Activated CD8-positive, alpha-beta memory T cell treated with anti-CD3 and anti-CD28 coated beads, Interleukin-2, amount 10 ng/mL, durations not matched to agents 7 days and 5 days (primary cell): ENCODE measurements at regions not wholly inside any gene's neighbourhood (a gene's known extent, or its start where the extent isn't known, plus 50 kb on each side); places are given as distances from the start of the nearest gene placed in this dataset.

Experiments
- ATAC-seq: fragments of 150-1000 bp; cut with Tn5 transposase; one replicate; pipeline ENCODE4 v1.10.0; 2021; ENCODE audit warnings: moderate library complexity
- CTCF ChIA-PET: fragments of 350-600 bp; sonication (Branson Sonifier 250); formaldehyde crosslinking; loops from one replicate; lab custom pipeline; 2021; ENCODE audit warnings: antibody characterized with exemption; lab: Charles Lee
- DNase-seq: peaks from one replicate; pipeline ENCODE4 v3.0.0-alpha.2; 2020
- H3K27ac Mint-ChIP-seq: one replicate; pipeline ENCODE4 v1.8.0; 2021; ENCODE audit warnings: mild to moderate bottlenecking, mixed read lengths
- H3K27me3 Mint-ChIP-seq: one replicate; pipeline ENCODE4 v1.8.0; 2021; ENCODE audit warnings: mixed read lengths
- H3K36me3 Mint-ChIP-seq: one replicate; pipeline ENCODE4 v1.8.0; 2021; ENCODE audit warnings: mild to moderate bottlenecking, mixed read lengths
- H3K4me1 Mint-ChIP-seq: one replicate; pipeline ENCODE4 v1.8.0; 2021; ENCODE audit warnings: mixed read lengths
- H3K4me3 Mint-ChIP-seq: one replicate; pipeline ENCODE4 v1.8.0; 2021; ENCODE audit warnings: mild to moderate bottlenecking, moderate library complexity, mixed read lengths
- H3K9me3 Mint-ChIP-seq: one replicate; pipeline ENCODE4 v1.8.0; 2022; ENCODE audit warnings: low read depth, mixed read lengths

GRCh38 chr12:22991250-22991844 lies 366.4 kb downstream of the ETNK1 start:
- no peaks in the 10 kb centered on the region for H3K36me3 Mint-ChIP-seq
- H3K27me3 Mint-ChIP-seq: no peaks in the 10 kb centered on the region
- DNase-seq: no peak
- CTCF ChIA-PET: no interaction called here
- ATAC-seq: no peak
- no peaks in the 10 kb centered on the region for H3K9me3 Mint-ChIP-seq
- no peak overlapping the region for H3K27ac Mint-ChIP-seq
- no peaks in the 10 kb centered on the region for H3K4me1 Mint-ChIP-seq
- no peak overlapping the region for H3K4me3 Mint-ChIP-seq

- Mint-ChIP-seq H3K36me3 (no peaks in the 10 kb centered on the region), H3K4me1 (no peaks in the 10 kb centered on the region), H3K9me3 (no peaks in the 10 kb centered on the region), H3K27ac (no peak overlapping the region), H3K27me3 (no peaks in the 10 kb centered on the region), H3K4me3 (no peak overlapping the region)
- CTCF ChIA-PET: no interaction called here
- DNase-seq: no peak
- ATAC-seq: no peak
Measured at GRCh38 chr12:22993609-22994315, 368.8 kb downstream of the ETNK1 start.

DNA sequence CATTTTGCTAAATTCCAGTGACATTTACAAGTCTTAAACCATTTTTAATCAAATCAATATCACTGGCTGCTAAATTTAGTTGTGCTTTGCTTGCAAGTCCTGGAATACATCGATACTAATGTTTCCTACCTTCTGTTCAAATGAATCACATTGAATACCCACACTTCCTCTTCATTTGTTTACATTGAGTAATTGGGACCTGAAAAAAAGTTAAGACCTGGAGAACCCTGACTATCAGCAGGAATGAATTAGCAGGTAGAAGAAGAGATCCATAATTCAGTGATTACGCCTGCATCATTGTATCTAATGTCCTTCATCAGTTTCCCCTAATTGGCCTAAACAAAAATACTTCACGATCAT lies 369.3 kb downstream of the ETNK1 start:
- H3K36me3 Mint-ChIP-seq: no peaks in the 10 kb centered on the region
- H3K4me1 Mint-ChIP-seq: no peaks in the 10 kb centered on the region
- DNase-seq (no peak), ATAC-seq (no peak)
- H3K27me3 Mint-ChIP-seq: no peaks in the 10 kb centered on the region
- CTCF ChIA-PET: no interaction called here
- no peak overlapping the region for H3K4me3 Mint-ChIP-seq
- no peak overlapping the region for H3K27ac Mint-ChIP-seq
- H3K9me3 Mint-ChIP-seq: no peaks in the 10 kb centered on the region

DNA sequence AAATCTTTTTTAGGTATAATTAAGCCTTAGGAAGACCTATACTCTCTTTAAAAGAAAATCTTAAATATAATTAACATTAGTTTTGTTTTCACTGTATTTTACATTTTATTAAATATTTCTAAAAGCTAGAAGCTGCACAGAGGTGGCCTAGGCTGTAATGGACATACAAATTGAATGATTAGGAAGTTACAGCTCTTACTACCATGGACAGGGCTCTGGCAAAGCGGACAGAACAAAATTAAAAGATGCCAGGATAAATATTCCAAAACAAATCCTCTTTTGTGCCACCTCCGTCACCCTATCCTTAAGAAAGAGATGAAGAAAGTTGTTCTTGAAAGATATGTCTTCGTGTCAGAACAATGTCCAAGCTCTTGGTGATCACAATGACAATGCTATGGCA lies 376.5 kb downstream of the ETNK1 start:
- Mint-ChIP-seq H3K27ac (no peak overlapping the region), H3K9me3 (no peaks in the 10 kb centered on the region), H3K36me3 (no peaks in the 10 kb centered on the region), H3K27me3 (no peaks in the 10 kb centered on the region), H3K4me3 (no peak overlapping the region), H3K4me1 (no peaks in the 10 kb centered on the region)
- no peak for ATAC-seq
- DNase-seq: no peak
- CTCF ChIA-PET: no interaction called here

DNA sequence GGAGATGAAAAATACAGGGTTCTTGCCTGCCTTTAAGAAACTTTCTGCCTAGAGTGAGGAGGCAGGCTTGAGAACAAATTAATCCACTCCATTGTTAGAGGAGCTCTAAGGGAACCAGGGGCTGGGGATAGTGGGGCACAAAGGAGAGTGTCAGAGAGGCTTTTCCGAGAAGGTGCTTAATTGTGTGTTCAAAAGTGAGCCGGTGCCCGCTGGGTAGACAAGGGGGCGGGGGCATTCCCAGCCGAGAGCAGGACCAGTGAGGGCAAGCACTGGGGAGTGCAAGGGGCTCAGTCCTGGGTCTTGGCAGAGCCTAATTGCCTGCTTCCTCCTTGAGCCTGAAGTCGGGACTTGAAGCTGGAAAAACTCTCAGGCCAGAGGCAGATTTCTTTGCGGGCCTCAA lies 377.4 kb downstream of the ETNK1 start:
- CTCF ChIA-PET: no interaction called here
- Mint-ChIP-seq H3K4me3 (no peak overlapping the region), H3K4me1 (no peaks in the 10 kb centered on the region), H3K27ac (no peak overlapping the region), H3K9me3 (no peaks in the 10 kb centered on the region), H3K27me3 (no peaks in the 10 kb centered on the region), H3K36me3 (no peaks in the 10 kb centered on the region)
- ATAC-seq: no peak
- DNase-seq: no peak

DNA sequence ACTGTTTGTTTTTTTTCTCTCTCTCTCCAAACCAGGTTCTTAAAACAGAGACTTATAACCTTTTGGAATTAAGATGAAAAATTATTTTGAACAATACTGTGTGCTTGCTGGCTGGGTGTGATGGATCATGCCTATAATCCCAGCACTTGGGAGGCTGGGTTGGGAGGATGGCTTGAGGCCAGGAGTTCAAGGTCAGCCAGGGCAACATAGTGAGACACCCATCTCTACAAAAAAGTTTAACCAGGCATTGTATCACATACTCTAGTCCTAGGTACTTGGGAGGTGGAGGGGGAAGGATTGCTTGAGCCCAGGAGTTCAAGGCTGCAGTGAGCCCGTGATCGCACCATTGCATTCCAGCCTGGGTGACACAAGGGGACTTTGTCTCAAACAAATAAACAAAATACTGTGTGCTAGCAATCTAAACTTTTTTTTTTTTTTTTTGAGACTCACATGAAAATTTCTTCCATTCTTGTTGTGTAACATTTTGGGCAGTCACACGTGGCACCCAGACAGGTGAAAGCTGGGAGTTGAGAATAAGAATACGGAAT lies 379.6 kb downstream of the ETNK1 start:
- ATAC-seq (no peak), DNase-seq (no peak)
- Mint-ChIP-seq H3K27ac (no peak overlapping the region), H3K36me3 (no peaks in the 10 kb centered on the region), H3K4me1 (no peaks in the 10 kb centered on the region), H3K9me3 (no peaks in the 10 kb centered on the region), H3K27me3 (no peaks in the 10 kb centered on the region), H3K4me3 (no peak overlapping the region)
- CTCF ChIA-PET: no interaction called here

DNA sequence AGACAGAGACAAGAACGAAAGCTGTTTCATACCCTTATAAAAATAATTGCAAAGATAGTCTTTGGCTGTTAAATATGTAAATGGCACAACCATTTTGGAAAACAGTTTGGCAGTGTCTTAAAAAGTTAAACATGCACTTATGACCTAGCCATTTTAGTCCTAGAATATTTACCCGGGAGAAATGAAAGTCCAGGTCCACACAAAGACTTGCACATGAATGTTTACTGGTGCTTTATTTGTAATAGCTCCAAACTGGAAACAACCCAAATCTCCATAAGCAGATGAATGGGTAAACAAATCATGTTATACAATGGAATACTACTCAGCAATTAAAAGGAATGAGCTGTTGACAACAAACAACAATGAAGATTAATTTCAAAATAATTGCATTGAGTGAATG lies 380.4 kb downstream of the ETNK1 start:
- CTCF ChIA-PET: no interaction called here
- no peaks in the 10 kb centered on the region for H3K36me3 Mint-ChIP-seq
- ATAC-seq (no peak), DNase-seq (no peak)
- no peaks in the 10 kb centered on the region for H3K4me1 Mint-ChIP-seq
- H3K27me3 Mint-ChIP-seq: no peaks in the 10 kb centered on the region
- no peaks in the 10 kb centered on the region for H3K9me3 Mint-ChIP-seq
- no peak overlapping the region for H3K4me3 Mint-ChIP-seq
- no peak overlapping the region for H3K27ac Mint-ChIP-seq

- Mint-ChIP-seq H3K27ac (no peak overlapping the region), H3K4me1 (no peaks in the 10 kb centered on the region), H3K9me3 (no peaks in the 10 kb centered on the region), H3K27me3 (no peaks in the 10 kb centered on the region), H3K36me3 (no peaks in the 10 kb centered on the region), H3K4me3 (no peak overlapping the region)
- CTCF ChIA-PET: no interaction called here
- DNase-seq (no peak), ATAC-seq (no peak)
Measured at GRCh38 chr12:23006413-23006812, 381.4 kb downstream of the ETNK1 start.

DNA sequence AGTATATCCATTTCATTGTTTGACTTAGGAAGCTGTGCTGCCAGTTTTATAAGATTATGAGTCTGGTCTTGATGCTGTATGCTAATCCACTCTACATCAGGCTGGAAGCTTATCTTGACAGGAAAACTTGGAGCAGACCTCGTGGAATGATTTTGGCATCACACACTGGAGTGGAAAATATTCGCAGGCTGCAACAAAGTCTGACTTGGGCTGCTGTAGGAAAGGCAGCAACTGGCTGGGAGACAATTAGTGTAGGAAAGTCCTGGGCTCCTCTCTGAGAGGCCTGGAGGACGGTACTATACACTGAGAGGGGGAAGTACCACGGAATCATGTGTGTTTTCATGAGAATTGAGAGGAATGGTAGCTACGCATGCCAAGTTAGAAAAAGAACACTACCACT lies 383.7 kb downstream of the ETNK1 start:
- Mint-ChIP-seq H3K4me1 (no peaks in the 10 kb centered on the region), H3K27ac (no peak overlapping the region), H3K36me3 (no peaks in the 10 kb centered on the region), H3K4me3 (no peak overlapping the region), H3K27me3 (no peaks in the 10 kb centered on the region), H3K9me3 (no peaks in the 10 kb centered on the region)
- ATAC-seq (no peak), DNase-seq (no peak)
- CTCF ChIA-PET: no interaction called here

GRCh38 chr12:23014749-23015148 lies 389.8 kb downstream of the ETNK1 start:
- no peaks in the 10 kb centered on the region for H3K9me3 Mint-ChIP-seq
- H3K4me3 Mint-ChIP-seq: no peak overlapping the region
- DNase-seq: no peak
- no peak for ATAC-seq
- no peaks in the 10 kb centered on the region for H3K27me3 Mint-ChIP-seq
- no peaks in the 10 kb centered on the region for H3K4me1 Mint-ChIP-seq
- CTCF ChIA-PET: no interaction called here
- H3K36me3 Mint-ChIP-seq: no peaks in the 10 kb centered on the region
- H3K27ac Mint-ChIP-seq: no peak overlapping the region

- H3K4me3 Mint-ChIP-seq: no peak overlapping the region
- CTCF ChIA-PET: no interaction called here
- H3K36me3 Mint-ChIP-seq: no peaks in the 10 kb centered on the region
- no peaks in the 10 kb centered on the region for H3K4me1 Mint-ChIP-seq
- no peaks in the 10 kb centered on the region for H3K9me3 Mint-ChIP-seq
- ATAC-seq (no peak), DNase-seq (no peak)
- no peak overlapping the region for H3K27ac Mint-ChIP-seq
- no peaks in the 10 kb centered on the region for H3K27me3 Mint-ChIP-seq
Measured at GRCh38 chr12:23025372-23026016, 400.5 kb downstream of the ETNK1 start.

GRCh38 chr12:23028158-23028802 lies 403.3 kb downstream of the ETNK1 start:
- no peaks in the 10 kb centered on the region for H3K27me3 Mint-ChIP-seq
- DNase-seq (no peak), ATAC-seq (no peak)
- no peaks in the 10 kb centered on the region for H3K9me3 Mint-ChIP-seq
- no peaks in the 10 kb centered on the region for H3K36me3 Mint-ChIP-seq
- no peak overlapping the region for H3K4me3 Mint-ChIP-seq
- no peaks in the 10 kb centered on the region for H3K4me1 Mint-ChIP-seq
- H3K27ac Mint-ChIP-seq: no peak overlapping the region
- CTCF ChIA-PET: interaction anchor here (1.7 kb wide), 1 partner anchor 127 kb away, joined by 3 read pairs; no protein-coding TSS in a partner anchor

- CTCF ChIA-PET: no interaction called here
- no peaks in the 10 kb centered on the region for H3K36me3 Mint-ChIP-seq
- no peaks in the 10 kb centered on the region for H3K4me1 Mint-ChIP-seq
- ATAC-seq (no peak), DNase-seq (no peak)
- H3K4me3 Mint-ChIP-seq: no peak overlapping the region
- H3K9me3 Mint-ChIP-seq: no peaks in the 10 kb centered on the region
- no peaks in the 10 kb centered on the region for H3K27me3 Mint-ChIP-seq
- no peak overlapping the region for H3K27ac Mint-ChIP-seq
Measured at GRCh38 chr12:23029185-23029584, 404.2 kb downstream of the ETNK1 start.

DNA sequence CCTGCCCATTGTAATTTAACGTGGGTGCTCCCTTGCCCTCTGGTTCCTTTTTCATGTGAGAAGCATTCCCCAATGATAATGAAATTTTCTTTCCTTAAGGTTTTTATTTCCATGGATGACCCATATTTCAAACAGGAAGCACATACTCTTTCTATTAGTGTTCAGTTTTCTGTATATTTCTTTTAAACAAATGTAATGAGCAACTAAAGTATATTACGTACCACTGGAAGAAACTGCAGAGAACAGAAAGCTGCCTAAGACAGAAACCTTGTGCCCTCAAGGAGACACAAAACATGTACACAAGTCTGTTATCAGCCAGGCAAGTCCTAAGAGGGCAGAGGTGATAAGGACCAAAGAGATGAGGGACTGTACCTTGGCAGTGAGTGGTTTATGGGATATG lies 414.9 kb downstream of the ETNK1 start:
- Mint-ChIP-seq H3K36me3 (no peaks in the 10 kb centered on the region), H3K4me1 (no peaks in the 10 kb centered on the region), H3K27ac (no peak overlapping the region), H3K27me3 (no peaks in the 10 kb centered on the region), H3K9me3 (no peaks in the 10 kb centered on the region), H3K4me3 (no peak overlapping the region)
- DNase-seq (no peak), ATAC-seq (no peak)
- CTCF ChIA-PET: no interaction called here
